GF-D8 (cell line): ENCODE measurements at regions not wholly inside any gene's neighbourhood (a gene's known extent, or its start where the extent isn't known, plus 50 kb on each side); places are given as distances from the start of the nearest gene placed in this dataset.

Experiments used
- DNase-seq: peaks from one replicate; lab custom pipeline; 2025; lab: John Stamatoyannopoulos, UW

- no peak for DNase-seq
Measured at GRCh38 chr7:156450473-156450872, 190.1 kb upstream of the RNF32 start.

- DNase-seq, result no peak
Measured at GRCh38 chr7:156448918-156449317, 191.7 kb upstream of the RNF32 start.

DNA sequence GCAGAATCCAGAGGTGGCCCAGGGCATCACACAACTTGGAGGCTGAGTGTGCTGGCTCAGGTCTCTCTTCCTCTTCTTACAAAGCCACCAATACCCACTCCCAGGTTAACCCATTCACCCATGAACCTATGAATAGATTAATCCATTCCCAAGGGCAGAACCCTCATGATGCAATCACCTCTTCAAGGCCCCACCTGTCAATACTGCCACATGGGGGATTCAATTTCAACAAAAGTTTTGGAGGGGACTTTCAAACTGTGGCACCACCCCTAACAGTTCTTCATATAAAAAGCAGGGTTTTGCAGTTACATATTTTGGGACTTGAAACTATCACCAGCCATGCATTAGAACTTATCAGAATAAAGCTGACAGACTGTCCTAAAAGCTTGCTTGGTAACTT, 193.6 kb upstream of the RNF32 start:
- no peak for DNase-seq

DNA sequence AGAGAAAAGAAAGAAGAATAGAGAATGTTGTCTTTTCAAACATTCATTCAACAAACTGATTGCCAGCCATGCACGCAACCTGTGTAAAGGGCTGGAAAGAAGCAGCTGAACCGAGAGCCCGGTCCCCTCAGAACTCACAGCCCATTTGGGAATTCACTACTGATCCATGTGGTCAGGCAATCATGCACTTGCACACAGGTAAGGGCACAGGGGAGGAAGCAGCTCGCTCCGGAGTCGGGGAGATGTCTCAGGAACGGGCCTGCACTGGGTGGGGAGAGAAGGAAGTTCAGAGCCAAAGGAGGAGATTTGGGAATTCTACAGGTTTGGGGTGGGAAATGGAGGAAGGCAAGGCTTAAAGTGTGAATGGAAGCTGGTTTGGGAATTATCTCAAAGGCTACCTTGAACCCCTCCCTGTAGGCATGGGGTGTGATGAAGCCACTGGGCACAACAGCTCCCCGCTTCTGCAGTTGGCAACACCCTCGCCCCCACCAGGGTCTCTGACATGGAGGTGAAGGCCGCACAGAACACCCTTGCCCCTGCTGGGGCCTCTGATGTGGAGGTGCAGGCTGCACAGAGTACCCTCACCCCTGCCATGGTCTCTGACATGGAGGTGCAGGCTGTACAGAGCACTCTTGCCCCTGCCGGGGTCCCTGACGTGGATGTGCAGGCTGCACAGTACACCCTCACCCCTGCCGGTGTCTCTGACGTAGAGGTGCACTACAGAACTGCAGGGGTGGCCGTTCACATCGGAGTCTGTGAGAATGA, 194.4 kb upstream of the RNF32 start:
- DNase-seq, result no peak

GRCh38 chr7:156442516-156442915, 198.1 kb upstream of the RNF32 start:
- no peak for DNase-seq

- DNase-seq, result no peak
Measured at GRCh38 chr7:156440456-156440855, 200.1 kb upstream of the RNF32 start.

DNA sequence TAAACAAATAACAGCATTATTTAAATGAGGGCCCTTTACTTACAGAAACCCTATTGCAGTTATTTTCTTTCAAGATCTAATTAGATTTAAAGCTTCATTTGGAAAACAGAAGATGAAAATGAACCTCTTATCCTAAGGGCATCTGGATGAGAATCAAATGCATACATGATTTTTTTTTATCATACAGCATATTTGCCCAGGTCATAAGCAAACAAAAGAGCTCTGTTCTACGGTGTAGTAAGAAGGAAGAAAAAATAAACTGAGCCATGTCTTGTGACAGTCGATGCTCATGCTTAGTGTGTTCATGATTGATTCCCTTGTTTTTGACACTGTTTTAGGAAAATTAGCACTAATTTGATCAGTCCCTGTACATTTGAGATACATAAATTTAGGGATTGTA, 202.6 kb upstream of the RNF32 start:
- DNase-seq, result no peak

- no peak for DNase-seq
Measured at GRCh38 chr7:156437021-156437614, 203.5 kb upstream of the RNF32 start.

DNA sequence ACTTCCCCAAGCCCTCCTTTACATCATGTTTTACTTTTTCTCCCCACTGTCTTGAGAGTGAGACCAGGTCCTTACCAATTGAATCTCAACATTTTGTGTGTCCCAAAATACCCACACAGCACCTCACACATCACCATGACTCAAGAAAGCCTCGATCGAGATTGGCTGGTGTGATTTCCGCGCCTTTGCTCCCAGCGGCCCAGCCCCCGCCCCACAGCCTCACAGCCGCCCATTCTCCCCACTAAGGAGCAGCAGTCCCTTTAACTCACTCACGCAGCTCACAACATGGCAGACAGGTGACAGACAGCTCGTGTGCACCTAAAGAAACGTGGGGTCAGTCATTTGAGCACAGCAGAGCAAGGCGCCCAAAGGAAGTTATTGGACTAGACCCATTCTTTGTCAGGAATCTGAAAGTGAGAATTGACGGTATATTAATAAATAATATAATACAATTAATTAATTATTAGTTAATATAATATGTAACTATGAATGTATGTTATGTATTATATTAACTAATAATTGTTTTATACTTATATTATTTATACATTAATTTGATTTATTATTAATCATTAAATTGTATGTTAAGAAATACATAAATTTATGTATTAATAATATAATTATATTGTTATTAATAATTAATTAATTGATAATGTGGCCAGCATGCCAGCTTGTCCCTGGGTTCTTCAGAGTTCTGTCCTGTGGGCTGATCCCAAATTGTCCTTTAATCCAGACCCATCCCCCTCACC, 204.9 kb upstream of the RNF32 start:
- DNase-seq, result no peak

- no peak for DNase-seq
Measured at GRCh38 chr7:156434706-156435105, 205.9 kb upstream of the RNF32 start.

GRCh38 chr7:156432018-156432417, 208.6 kb upstream of the RNF32 start:
- DNase-seq, result no peak

GRCh38 chr7:156430109-156430508, 210.5 kb upstream of the RNF32 start:
- no peak for DNase-seq

GRCh38 chr7:156429514-156429913, 211.1 kb upstream of the RNF32 start:
- no peak for DNase-seq

GRCh38 chr7:156423876-156424275, 216.7 kb upstream of the RNF32 start:
- no peak for DNase-seq

DNA sequence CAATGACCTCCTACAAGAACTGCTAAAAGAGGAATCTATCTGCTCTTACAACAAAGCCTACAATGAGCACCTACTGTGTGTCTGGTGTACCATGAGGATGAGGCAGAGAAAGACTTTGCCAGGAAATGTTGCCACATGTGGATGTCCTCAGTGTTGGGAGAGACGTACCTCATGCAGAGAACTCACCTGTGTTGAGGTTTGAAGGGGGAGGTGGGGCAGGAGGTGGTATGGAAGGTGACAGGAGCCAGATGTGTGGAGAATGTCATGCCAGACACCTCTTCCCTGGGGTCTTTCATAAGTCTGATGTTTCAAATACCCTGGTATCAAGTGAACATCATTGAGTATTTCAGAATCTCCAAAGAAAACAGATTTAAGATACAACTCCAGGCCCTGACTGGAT, 220.1 kb upstream of the RNF32 start:
- DNase-seq, result no peak

GRCh38 chr7:156419782-156420181, 220.8 kb upstream of the RNF32 start:
- DNase-seq, result no peak

DNA sequence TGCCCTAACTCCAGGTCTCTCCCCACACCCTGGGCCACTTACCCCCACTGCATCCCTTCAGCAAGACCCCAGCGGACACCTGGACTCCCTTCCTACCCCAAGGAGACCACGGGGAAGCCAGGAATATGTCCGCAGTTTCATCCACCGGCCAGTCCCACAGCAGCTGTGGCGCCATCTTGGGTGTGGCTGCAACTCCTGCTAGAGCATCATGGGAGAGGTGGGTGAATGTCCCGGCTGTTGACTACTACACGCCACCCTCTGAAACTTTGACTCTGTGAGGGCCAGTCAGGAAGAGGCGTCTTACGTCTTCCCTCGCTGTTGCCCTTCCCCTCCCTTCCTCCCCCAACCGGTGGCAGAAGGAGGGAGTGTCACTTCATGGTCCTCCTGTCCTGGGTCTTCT, 238.3 kb upstream of the RNF32 start:
- DNase-seq, result no peak

- DNase-seq, result no peak
Measured at GRCh38 chr7:156401617-156402016, 239.0 kb upstream of the RNF32 start.

DNA sequence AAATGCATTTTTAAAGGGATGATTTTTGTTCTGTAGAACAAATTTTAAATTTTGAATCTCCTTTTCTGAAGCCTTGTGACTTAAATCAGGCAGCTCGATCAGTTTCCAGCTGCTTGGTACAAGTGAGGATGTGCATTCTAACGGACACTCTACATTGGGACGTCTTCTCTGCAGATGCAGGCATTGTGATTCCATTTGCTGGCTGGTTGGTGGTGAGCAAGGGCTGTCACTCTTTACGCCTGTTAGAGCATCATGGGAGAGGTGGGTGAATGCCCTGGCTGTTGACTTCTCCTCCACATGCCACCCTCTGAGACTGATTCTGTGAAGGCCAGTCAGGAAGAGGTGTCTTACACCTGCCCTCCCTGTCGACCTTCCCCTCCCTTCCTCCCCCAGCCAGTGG, 240.5 kb upstream of the RNF32 start:
- DNase-seq, result no peak

- DNase-seq, result no peak
Measured at GRCh38 chr7:156397249-156397648, 243.3 kb upstream of the RNF32 start.

DNA sequence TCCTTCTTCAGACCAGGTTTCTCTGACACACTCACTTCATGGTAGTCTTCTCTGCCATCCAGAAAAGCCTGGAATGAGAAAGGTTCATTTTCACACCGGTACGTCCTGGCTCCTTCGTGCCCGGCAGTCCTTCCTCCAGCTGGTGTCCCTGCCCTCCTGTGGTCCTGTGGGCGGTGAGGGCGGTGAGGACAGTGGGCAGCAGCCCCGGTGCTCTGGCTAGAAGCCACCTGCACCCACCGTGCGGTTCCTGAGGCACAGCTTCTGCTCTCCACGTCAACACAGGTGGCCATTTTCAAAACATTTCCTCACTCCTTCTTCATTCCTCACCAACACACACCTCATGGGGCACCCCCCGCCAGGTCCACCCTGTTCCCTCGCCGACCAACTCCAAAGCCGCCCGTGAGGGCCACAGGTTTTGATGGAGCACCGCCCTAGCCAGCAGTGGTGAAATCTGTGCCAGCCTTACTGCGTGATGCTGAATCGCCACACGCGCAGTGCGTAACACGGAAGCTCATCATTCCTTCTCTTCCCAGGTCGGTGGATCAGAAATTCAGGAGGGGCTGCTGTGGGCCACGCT, 251.4 kb upstream of the RNF32 start:
- DNase-seq, result no peak

- no peak for DNase-seq
Measured at GRCh38 chr7:156386097-156386496, 254.5 kb upstream of the RNF32 start.

- no peak for DNase-seq
Measured at GRCh38 chr7:156384706-156385105, 255.9 kb upstream of the RNF32 start.
